Hematopoietic multipotent progenitor cell treated with erythropoietin and hydrocortisone succinate and interleukin-3 and kit ligand, for 6 days (in vitro differentiated cells): ENCODE measurements at regions not wholly inside any gene's neighbourhood (a gene's known extent, or its start where the extent isn't known, plus 50 kb on each side); places are given as distances from the start of the nearest gene placed in this dataset.
A peak's percentile ranks its signal among the peaks of the same experiment; 100 is the strongest.
"Not testable (repeated sequence)": the region's sequence is repeated elsewhere in the genome, so short reads cannot be mapped to it uniquely, and the experiment has no call there.

Experiments
- DNase-seq: peaks from one replicate; pipeline ENCODE4 v3.0.0-alpha.2; 2015

DNA sequence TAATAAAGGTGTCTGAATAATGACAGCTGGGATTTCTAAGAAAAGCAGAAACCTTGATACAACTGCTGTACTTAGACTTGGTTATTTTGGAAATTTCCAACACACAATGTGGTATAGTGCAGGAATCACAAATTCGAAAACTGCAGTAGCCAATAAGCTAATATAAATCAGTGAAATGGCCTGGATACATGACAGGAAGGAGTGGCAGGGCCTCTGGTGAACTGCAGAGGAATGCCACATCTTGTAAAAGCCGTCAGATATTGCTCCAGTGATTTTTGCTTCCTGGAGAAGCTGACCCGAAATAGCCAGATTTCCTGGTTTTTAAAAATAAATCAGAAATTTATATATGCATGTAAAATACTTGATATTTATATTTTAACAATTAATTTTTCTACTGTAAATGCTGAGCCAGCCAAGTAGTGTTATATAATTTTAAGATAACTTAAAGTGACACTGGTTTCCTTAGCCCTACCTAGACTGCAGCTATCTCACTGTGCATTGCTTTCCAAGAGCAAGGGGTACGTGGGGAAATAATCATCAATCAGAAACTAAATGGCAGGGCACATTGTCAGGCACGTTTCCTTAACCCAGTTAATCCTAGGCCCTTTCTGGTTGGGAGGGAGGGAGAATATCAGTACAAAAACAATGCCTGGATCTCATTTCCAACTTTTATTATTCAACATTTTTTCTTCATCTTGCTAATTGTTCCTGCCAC lies 182.4 kb downstream of the RASEF start:
- no peak for DNase-seq

DNA sequence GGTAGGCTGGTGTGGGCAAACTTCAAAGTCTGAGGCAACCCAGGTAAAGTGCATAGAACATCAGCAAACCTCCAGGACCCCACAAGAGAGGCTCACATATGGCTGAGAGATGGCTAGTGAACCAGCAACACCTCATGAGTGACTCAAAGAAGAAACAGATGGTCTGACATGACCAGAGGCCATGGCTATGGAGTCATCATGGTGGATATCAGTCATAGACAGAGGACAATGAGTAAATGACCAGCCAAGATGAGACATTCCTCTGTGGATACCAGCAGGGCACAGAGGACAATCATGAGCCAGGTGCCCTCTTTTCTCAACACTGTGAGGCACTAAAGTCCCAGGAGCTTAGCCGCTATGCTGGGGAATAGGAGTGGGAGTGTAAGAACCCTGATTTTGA lies 180.8 kb downstream of the RASEF start:
- no peak for DNase-seq

DNA sequence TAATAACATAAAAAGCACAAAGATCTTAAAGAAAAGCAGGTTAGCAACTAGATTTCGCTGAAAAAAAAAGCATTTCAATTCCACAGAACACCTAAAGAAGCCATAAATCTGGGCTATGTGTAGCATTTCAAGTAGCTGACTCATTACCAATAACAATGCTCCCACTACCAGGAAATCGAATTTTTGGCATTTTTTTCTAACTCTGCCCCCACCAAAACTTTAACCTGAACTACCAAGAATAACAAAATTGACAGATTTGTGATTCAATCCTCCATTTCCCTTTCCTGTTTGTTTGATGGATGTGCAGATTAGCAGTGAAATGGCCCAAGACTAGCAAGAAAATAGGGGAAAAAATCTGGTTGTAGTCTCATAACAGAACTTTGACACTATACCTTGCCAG lies 180.2 kb downstream of the RASEF start:
- no peak for DNase-seq

DNA sequence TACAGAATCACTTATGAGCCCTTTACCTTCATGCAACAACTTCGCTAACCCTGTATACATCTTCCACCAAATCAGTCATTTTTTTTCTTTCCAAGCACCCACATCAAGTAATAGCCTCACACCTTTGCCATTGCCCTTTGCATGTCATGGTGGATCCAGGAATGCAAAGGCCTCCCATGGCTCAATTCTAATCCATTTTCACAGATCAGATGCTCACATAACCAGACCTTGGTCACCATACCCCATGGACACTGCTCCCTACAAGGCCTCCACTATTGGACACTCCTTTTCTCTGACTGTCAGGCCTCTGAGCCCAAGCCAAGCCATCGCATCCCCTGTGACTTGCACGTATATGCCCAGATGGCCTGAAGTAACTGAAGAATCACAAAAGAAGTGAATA lies 179.5 kb downstream of the RASEF start:
- no peak for DNase-seq

DNA sequence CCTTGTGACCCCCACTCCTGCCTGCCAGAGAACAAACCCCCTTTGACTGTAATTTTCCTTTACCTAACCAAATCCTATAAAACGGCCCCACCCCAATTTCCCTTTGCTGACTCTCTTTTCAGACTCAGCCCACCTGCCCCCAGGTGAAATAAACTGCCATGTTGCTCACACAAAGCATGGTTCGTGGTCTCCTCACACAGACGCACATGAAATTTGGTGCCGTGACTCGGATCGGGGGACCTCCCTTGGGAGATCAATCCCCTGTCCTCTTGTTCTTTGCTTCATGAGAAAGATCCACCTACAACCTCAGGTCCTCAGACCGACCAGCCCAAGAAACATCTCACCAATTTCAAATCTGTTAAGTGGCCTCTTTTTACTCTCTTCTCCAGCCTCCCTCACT lies 179.0 kb downstream of the RASEF start:
- DNase-seq, result not testable (repeated sequence)

DNA sequence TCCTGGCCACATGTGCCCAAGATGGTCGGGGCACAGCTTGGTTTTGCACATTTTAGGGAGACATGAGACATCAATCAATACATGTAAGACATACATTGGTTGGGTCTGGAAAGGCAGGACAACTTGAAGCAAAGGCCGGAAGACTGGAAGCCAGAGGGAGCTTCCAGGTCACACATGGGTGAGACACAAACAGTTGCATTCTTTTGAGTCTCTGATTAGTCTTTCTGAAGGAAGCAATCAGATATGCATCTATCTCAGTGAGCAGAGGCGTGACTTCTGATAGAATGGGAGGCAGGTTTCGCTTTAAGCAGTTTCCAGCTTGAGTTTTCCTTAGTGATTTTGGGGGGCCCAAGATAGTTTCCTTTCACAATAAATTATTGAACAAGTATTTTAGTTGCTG lies 172.5 kb downstream of the RASEF start:
- no peak for DNase-seq

DNA sequence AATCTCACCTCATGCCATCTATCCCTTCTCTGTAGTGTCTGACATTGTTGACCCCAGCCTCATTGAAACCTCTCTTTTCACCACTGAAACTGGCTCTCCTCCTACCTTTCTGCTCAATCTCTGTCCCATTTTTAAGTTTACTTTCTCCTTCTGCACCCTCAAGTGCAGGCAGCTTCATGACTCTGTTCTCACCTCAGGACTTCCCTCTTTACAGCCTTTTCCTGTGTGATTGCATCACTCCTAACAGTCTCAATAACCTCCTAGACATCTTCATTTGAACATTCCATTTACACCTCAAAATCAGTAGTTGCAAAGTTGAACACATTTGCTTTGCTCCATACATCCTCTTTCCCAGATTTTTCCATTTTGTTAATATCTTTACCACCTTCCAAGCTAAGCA lies 172.1 kb downstream of the RASEF start:
- DNase-seq, result peak; percentile 2

DNA sequence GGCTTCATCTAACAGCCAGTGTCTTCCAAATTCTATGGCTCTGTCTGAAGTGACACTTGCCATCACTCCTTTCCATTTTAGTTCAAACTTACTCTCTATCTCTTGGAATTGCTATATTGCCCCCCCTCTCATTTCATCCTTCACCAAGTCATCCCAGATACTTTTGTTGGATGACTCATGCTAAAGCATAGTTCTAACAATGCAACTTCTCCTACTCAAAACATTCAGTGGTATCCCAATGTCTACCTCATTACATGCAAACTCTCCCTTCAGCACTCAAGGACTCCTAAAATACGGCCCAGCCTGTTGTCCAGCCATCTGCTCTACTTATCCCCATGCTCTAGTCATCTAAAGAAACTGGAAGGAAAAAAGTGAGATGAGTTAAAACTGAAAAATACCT lies 171.6 kb downstream of the RASEF start:
- no peak for DNase-seq

DNA sequence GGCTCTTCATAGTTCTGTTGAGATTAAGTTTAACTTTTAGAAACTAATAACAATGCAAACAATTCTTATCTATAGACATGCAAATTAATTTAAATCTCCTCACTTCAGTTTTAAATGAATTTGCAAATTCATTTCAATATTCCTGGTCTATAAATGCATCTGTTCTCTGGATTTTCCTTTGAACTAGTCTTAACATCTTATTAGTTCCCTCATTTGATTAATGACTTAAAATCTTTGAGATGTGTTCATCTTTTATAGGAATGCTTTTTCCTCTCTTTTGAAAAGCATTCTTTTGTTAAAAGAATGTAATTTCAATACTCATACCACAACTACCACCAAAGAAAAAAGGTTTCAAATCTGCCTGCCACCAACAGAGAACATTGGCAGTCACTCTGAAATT lies 169.4 kb downstream of the RASEF start:
- DNase-seq, result no peak

DNA sequence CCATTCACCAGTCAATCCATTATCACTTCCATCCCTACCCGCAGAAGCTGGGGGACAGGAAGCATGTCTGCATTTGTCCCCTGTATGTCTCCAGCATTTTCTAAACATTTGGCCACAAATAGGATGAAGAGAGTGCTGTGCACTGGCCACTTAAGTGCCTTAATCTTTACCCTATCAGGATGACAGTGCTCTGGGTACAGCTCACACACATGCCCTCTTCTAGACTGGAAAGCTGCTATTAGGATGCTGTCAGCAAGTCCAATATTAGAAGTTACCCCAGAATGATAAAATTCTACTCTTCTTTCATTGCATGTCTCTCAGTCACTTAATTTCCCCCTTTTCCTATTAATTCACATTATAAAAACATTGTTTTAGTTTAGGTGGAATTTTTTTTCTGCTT lies 168.4 kb downstream of the RASEF start:
- DNase-seq, result no peak

DNA sequence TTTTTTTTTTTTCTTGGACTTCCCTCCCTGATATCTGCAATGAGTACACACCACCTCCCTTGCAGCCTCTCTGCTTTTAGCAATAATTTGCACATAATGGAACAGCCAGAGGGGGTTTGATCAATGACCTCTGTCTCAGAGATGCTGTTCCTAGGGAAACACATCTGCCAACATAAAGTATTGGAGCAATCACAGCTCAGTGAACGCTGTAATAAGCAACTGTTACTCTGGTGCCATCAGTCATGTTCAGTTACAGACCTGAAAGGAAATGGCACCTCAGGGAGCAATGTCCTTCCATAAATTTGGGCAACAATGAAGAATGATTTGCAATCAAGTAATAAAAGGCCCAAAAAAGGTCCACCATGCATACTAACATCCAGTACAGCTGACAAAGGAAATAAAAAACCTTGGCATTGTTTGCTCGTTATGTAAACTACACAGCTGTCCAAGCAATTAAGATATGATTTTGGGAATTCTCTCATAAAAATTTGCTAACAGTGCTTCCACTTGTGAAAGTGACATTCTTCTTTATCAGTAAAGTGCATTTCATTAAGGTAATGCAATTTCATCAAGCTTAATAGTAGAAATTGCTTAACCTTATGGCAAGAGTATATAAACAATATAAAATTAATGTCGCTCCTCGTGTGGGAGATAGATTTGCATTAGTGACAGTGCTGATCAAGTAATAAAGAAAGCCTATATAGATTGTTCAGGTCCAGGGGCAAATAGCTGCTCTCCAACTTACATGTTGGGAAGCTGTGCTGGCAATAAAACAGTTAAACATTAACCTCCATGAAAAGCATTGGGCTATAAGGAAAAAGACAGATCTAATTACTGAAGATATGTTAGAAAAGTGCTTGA lies 167.8 kb downstream of the RASEF start:
- no peak for DNase-seq

DNA sequence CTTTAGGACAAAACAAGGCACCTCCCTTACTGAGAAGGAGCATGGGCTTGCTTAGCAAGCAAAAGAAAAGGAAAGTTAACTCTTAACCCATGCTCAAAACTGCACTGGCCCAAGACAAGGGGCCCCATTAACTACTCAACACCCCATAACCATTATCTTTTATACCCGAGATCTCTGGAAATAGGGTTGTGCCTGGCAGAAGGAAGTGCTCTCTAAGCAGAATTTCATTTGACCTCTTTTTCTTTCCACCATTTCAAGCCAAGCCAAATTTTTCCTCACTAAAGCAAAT lies 167.2 kb downstream of the RASEF start:
- no peak for DNase-seq

DNA sequence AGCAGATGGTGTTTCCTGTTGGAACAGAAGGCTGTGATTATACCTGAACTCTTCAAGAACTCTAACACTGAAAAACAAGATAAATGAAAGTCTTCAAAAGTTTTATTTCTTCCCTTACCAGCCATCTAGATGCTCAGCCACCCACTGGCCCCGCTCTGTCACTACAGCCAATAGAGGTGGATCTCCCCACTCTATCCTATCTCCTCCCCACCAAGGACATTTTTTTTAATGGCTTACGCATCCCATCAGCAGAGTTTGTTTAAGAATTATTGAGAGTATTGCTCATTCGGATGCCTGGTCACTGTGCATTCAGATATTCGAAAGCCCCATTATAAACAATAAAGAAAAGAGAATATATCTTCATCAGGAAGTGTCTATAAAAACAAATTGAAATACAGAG lies 159.4 kb downstream of the RASEF start:
- DNase-seq, result no peak

DNA sequence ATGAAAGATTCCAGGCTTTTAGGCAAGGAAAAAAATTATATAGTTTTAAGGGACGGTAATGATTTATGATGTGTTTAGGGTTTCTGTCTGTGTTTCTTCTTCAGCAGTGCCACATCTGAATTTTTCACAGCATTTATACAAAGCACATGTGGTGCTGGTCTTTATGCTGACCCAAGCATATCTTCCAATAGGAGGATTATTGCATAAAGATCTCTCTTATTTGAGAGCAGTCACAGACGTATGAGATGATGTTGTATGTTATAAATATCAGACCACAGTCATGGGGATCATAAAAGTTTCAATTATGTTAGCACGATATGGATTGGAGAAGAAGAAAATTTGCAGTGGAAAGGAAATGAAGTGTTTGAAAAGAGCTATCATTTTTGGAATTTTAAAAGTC lies 150.9 kb downstream of the RASEF start:
- no peak for DNase-seq

DNA sequence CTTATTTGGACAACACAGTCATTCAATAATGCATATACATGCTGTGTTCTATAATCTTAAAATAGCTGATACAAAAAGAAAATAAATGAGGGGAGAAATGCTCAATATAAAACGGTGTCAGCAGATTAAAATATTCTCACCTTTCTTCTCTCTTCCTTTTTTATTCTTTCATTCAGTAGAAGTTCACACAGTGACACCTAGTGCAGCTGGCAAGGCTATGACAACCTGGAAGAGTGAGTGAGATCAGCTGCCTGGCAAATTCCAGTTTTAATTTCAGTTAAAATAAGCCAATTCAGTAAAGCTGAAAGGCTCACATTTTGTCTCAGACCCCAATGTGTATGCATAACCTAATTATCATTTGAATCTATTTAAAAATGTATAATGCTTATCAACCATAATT lies 150.3 kb downstream of the RASEF start:
- no peak for DNase-seq

DNA sequence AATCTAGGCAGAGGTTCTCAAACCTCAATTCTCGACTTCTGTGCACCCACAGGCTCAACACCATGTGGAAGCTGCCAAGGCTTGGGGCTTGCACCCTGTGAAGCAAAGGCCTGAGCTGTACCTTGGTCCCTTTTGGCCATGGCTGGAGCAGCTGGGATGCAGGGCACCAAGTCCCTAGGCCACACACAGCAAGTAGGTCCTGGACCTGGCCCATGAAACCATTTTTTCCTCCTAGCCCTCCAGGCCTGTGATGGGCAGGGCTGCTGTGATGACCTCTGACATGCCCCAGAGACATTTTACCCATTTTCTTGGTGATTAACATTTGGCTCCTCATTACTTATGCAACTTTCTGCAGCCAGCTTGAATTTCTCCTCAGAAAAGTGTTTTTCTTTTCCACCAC lies 146.7 kb downstream of the RASEF start:
- DNase-seq, result not testable (repeated sequence)

DNA sequence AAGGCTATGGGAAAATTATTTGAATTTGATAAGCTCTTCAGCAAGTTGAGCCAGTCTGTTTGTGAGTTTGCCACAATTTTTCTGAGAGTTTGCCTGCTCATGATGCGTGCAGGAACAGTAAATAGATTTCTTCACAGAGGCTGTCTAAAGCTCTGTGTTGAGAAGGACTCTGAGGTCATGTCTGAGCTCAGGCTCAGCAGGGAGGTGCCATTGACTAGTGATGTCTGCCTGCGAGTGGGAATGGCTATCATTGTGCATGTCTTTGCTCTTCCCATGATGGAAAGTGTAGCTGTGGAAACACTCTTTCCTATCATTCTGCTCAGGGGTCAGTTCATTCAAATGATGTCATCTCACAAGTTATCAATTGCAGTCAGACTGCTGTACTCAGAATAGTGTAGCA lies 142.8 kb downstream of the RASEF start:
- no peak for DNase-seq

DNA sequence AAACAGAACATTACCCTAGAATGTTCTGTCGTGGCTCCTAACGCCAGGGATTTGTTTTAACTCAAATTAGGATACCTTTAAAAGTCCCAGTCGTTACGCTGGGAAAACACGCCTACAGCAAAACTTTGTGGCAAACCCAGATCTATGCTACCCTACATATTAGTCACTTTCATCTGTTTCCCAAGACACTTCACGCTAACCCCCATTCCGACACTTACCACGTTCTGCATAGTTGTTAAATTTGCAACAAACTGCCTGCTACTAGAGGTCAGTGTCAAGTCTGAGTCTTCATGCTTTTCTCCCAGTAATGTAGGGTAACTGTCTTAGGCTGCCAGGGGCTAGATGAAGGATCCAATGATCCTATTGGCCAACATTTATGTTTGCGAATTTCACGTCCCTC lies 140.3 kb downstream of the RASEF start:
- no peak for DNase-seq

DNA sequence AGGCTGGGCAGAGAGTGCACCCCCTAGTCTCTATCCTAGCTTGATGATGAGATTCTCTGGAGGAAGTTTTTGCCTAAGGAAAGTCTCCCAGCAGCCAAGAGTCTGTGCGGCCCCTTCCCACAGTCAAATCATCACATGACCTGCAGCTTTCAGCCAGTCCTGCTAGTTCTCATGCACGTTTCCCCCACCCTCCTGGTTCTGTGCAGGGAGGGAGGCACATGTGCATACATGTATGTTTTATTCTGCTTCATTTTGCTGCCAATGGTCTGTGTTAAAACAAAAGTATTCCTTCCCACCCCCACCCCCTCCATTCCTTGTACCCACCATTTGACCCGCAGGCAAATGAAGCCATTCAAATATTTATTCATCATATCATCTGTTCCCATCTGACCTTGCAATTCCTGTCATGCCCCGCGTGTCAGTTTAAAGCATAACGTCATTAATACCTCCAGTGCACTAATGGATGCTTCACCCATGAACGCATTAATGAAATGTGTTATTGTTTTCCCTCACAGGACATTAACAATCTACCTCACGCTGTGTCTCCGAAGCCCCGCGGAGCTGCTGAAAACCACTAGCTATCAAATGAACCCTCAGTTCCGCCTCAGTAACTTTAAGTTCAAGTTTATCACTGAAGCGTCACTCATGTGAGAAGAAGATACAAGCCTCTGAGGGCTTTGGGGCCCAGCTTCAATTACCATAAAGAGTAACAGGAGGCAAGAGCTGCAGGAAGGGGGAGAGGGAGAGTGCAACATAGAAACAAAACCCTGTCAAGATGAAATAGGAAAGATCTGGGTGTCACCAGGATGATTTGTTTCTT lies 139.6 kb downstream of the RASEF start:
- no peak for DNase-seq

DNA sequence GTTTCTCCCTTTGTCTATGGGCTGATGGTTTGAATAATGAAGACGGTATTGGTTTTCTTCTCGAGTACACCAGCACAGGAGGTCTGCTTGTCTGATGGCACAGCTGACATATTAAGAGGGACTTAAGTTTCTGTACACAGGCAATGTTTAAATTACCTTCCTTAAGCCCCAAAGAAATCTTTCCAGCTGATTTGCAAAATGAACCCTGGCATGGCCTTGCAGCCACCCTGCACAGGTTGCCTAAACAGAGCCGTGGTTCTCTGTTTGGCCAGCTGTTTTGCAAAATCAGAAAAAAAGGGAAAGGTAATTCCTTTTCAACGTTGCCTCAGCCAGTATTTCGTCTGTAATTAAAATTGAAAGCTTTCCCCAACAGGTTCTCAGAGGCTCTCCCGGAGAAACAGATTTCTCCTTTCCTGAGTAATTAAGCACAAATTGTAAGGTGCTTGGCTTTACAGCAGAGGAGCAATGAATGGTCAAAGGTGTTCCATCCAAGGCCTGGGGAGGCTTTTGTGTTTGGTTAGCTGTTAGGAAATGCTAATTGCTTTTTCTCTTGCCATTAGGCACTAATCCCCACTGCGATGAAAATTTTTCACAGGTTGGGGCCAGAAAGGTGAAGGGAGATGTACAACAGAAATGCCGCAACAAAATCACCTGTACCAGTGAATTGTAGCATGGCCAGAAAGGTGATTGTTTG lies 138.9 kb downstream of the RASEF start:
- DNase-seq, result no peak
